GM12891 (cell line): ENCODE measurements at regions not wholly inside any gene's neighbourhood (a gene's known extent, or its start where the extent isn't known, plus 50 kb on each side); places are given as distances from the start of the nearest gene placed in this dataset.

Experiments used
- PAX5 ChIP-seq: IDR thresholded peaks from 2 replicates; pipeline ENCODE4 v1.6.1; 2011; ENCODE audit warnings: low read length, moderate library complexity, mild to moderate bottlenecking; ENCODE audit not compliant: insufficient read depth, severe bottlenecking
- POLR2A ChIP-seq: IDR thresholded peaks from 2 replicates; pipeline ENCODE4 v1.6.1; 2011; ENCODE audit warnings: low read depth, low read length, control low read depth
- POLR2AphosphoS5 ChIP-seq: IDR thresholded peaks from 2 replicates; pipeline ENCODE4 v1.6.1; 2011; ENCODE audit warnings: low read depth, low read length, control low read depth
- POU2F2 ChIP-seq: IDR thresholded peaks from 2 replicates; pipeline ENCODE4 v1.6.1; 2011; ENCODE audit warnings: low read depth, mild to moderate bottlenecking, control low read depth, low read length, moderate library complexity
- SPI1 ChIP-seq: IDR thresholded peaks from 2 replicates; pipeline ENCODE4 v1.6.1; 2011; ENCODE audit warnings: low read depth, low read length, control low read depth
- TAF1 ChIP-seq: IDR thresholded peaks from 2 replicates; pipeline ENCODE4 v1.6.1; 2011; ENCODE audit warnings: low read depth, low read length, control low read depth

GRCh38 chr14:95033682-95034632, 123.4 kb downstream of the DICER1 start:
- TF ChIP-seq POLR2A (no peak), SPI1 (no peak), POLR2AphosphoS5 (no peak), TAF1 (no peak), POU2F2 (no peak), PAX5 (no peak)
